CD4-positive, alpha-beta T cell (primary cell): ENCODE measurements at regions not wholly inside any gene's neighbourhood (a gene's known extent, or its start where the extent isn't known, plus 50 kb on each side); places are given as distances from the start of the nearest gene placed in this dataset.

Source experiments
- ATAC-seq: fragments of 200-7000 bp; cut with Tn5 transposase; one replicate; pipeline ENCODE4 v1.10.0; 2022; ENCODE audit warnings: mild to moderate bottlenecking; ENCODE audit not compliant: poor library complexity
- CTCF ChIA-PET: fragments of 350-600 bp; sonication (Branson Sonifier 250); formaldehyde crosslinking; loops from one replicate; lab custom pipeline; 2021; ENCODE audit warnings: antibody characterized with exemption, inconsistent platforms; lab: Charles Lee
- POLR2A ChIA-PET: fragments of 350-600 bp; sonication (Branson Sonifier 250); formaldehyde crosslinking; loops from one replicate; lab custom pipeline; 2021; ENCODE audit warnings: antibody characterized with exemption, inconsistent platforms; lab: Charles Lee
- DNase-seq, 14 experiments: peaks; one replicate each; pipeline ENCODE4 v3.0.0-alpha.2; 2013 to 2020; ENCODE audit warnings: mixed read lengths in 2 of 14
- H3K27ac ChIP-seq, 2 donors: one replicate each; pipeline versions ENCODE4 v1.5.1 to v1.7.0; 2013; ENCODE audit warnings: low read length in 2 of 2, low read depth in 1 of 2, mild to moderate bottlenecking in 1 of 2
- H3K27me3 ChIP-seq, 2 experiments: 1 replicate in 1 of 2; 2 replicates in 1 of 2; pipeline versions ENCODE4 v1.6.1 to v1.7.0; 2013; ENCODE audit warnings: low read length in 2 of 2, control low read depth in 1 of 2, mild to moderate bottlenecking in 1 of 2, moderate library complexity in 1 of 2; ENCODE audit not compliant: insufficient read depth in 2 of 2, control insufficient read depth in 1 of 2
- H3K36me3 ChIP-seq: one replicate; pipeline ENCODE4 v1.6.1; 2013; ENCODE audit warnings: low read length, control low read depth; ENCODE audit not compliant: insufficient read depth
- H3K4me1 ChIP-seq: one replicate; pipeline ENCODE4 v1.6.1; 2013; ENCODE audit warnings: low read length, control low read depth; ENCODE audit not compliant: insufficient read depth
- H3K4me3 ChIP-seq: one replicate; pipeline ENCODE4 v1.5.1; 2013; ENCODE audit warnings: mild to moderate bottlenecking, low read length, moderate library complexity
- H3K9me3 ChIP-seq, 2 experiments: 1 replicate in 1 of 2; 2 replicates in 1 of 2; pipeline versions ENCODE4 v1.6.1 to v1.7.0; 2013; ENCODE audit warnings: low read length in 2 of 2, mild to moderate bottlenecking in 2 of 2, control low read depth in 1 of 2, moderate library complexity in 1 of 2; ENCODE audit not compliant: control insufficient read depth in 1 of 2, insufficient read depth in 1 of 2
- H3K27ac Mint-ChIP-seq: one replicate; pipeline ENCODE4 v1.8.0; 2020; ENCODE audit warnings: mixed read lengths
- H3K27me3 Mint-ChIP-seq: one replicate; pipeline ENCODE4 v1.8.0; 2021; ENCODE audit warnings: mixed read lengths
- H3K36me3 Mint-ChIP-seq: one replicate; pipeline ENCODE4 v1.8.0; 2021; ENCODE audit warnings: low read depth, mixed read lengths
- H3K4me1 Mint-ChIP-seq: one replicate; pipeline ENCODE4 v1.8.0; 2021; ENCODE audit warnings: low read depth, mixed read lengths
- H3K4me3 Mint-ChIP-seq: one replicate; pipeline ENCODE4 v1.8.0; 2020; ENCODE audit warnings: mild to moderate bottlenecking, mixed read lengths
- H3K9me3 Mint-ChIP-seq: one replicate; pipeline ENCODE4 v1.8.0; 2020; ENCODE audit warnings: mixed read lengths
- intact Hi-C, 2 experiments: fragments of 100-400 bp; cut with DNase I in 1 of 2; cut with micrococcal nuclease in 1 of 2; formaldehyde crosslinking; loops; one replicate each; pipeline versions ENCODE4 v1.15.1 to v1.9.0; 2023 to 2025; cut with DNase I, micrococcal nuclease
- TF ChIP-seq, protein P1 (sequence below): fragments of 200-600 bp; IDR thresholded peaks from one replicate; pipeline ENCODE4 v1.8.0; 2022; ENCODE audit warnings: antibody characterized with exemption, mild to moderate bottlenecking

- TF ChIP-seq, protein P1, sequence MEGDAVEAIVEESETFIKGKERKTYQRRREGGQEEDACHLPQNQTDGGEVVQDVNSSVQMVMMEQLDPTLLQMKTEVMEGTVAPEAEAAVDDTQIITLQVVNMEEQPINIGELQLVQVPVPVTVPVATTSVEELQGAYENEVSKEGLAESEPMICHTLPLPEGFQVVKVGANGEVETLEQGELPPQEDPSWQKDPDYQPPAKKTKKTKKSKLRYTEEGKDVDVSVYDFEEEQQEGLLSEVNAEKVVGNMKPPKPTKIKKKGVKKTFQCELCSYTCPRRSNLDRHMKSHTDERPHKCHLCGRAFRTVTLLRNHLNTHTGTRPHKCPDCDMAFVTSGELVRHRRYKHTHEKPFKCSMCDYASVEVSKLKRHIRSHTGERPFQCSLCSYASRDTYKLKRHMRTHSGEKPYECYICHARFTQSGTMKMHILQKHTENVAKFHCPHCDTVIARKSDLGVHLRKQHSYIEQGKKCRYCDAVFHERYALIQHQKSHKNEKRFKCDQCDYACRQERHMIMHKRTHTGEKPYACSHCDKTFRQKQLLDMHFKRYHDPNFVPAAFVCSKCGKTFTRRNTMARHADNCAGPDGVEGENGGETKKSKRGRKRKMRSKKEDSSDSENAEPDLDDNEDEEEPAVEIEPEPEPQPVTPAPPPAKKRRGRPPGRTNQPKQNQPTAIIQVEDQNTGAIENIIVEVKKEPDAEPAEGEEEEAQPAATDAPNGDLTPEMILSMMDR = no peak
- Histone ChIP-seq H3K9me3 (no peaks in the 10 kb centered on the region), H3K27ac (no peak overlapping the region), H3K36me3 (no peaks in the 10 kb centered on the region), H3K27me3 (no peaks in the 10 kb centered on the region), H3K4me1 (no peaks in the 10 kb centered on the region), H3K4me3 (no peak overlapping the region)
- no peak overlapping the region for H3K4me3 Mint-ChIP-seq
- no peak overlapping the region for H3K27ac Mint-ChIP-seq
- H3K27me3 Mint-ChIP-seq = no peaks in the 10 kb centered on the region
- H3K4me1 Mint-ChIP-seq = no peaks in the 10 kb centered on the region
- POLR2A ChIA-PET = no interaction called here
- H3K36me3 Mint-ChIP-seq = no peaks in the 10 kb centered on the region
- ATAC-seq (no peak), DNase-seq (peak in 1 of 14 experiments; percentile 6)
- intact Hi-C loops = no loop called here
- CTCF ChIA-PET = no interaction called here
- peaks cover 2% of the 10 kb centered on the region for H3K9me3 Mint-ChIP-seq
These were observed 61.7 kb downstream of the KCNJ2 start for GRCh38 chr17:70230850-70231640.

- TF ChIP-seq, protein P1 = no peak
- intact Hi-C loops = no loop called here
These were observed 63.1 kb downstream of the KCNJ2 start for GRCh38 chr17:70232466-70232865.

DNA sequence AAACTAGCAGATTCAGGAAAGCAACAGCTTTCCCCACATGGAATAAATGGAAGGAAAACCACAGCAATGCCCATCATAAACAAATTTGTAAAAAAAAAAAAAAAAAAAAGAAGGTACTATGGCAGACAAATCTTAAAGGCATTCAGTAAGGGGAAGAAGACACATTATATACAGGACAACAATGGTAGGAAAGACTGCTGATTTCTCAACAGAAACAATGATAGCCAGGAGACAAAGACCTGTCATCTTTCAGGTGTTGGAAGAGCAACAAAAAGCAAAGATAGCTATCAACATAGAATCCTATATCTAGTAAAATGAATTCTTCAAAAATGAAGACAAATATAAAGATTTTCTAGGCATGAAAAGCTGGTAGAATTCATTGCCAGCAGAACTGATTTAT is 65.9 kb downstream of the KCNJ2 start:
- Histone ChIP-seq H3K4me1 (no peaks in the 10 kb centered on the region), H3K9me3 (no peaks in the 10 kb centered on the region), H3K27ac (no peak overlapping the region), H3K27me3 (no peaks in the 10 kb centered on the region), H3K36me3 (no peaks in the 10 kb centered on the region), H3K4me3 (no peak overlapping the region)
- no peaks in the 10 kb centered on the region for H3K27me3 Mint-ChIP-seq
- DNase-seq (no peak), ATAC-seq (no peak)
- POLR2A ChIA-PET = no interaction called here
- H3K36me3 Mint-ChIP-seq = no peaks in the 10 kb centered on the region
- H3K4me1 Mint-ChIP-seq = no peaks in the 10 kb centered on the region
- H3K9me3 Mint-ChIP-seq = peaks cover 12% of the 10 kb centered on the region
- H3K4me3 Mint-ChIP-seq = no peak overlapping the region
- intact Hi-C loops = no loop called here
- TF ChIP-seq, protein P1 = no peak
- no peak overlapping the region for H3K27ac Mint-ChIP-seq
- CTCF ChIA-PET = no interaction called here

More at GRCh38 chr17:70232466-70232865, 63.1 kb downstream of the KCNJ2 start:
- H3K36me3 ChIP-seq = no peaks in the 10 kb centered on the region
- no peak overlapping the region for H3K4me3 ChIP-seq
- CTCF ChIA-PET = no interaction called here
- H3K4me1 ChIP-seq = no peaks in the 10 kb centered on the region
- POLR2A ChIA-PET = no interaction called here
- peaks cover 8% of the 10 kb centered on the region for H3K9me3 Mint-ChIP-seq
- H3K9me3 ChIP-seq = no peaks in the 10 kb centered on the region
- H3K4me3 Mint-ChIP-seq = no peak overlapping the region
- H3K27me3 Mint-ChIP-seq = no peaks in the 10 kb centered on the region
- H3K27me3 ChIP-seq = no peaks in the 10 kb centered on the region
- no peaks in the 10 kb centered on the region for H3K4me1 Mint-ChIP-seq
- ATAC-seq = no peak
- H3K36me3 Mint-ChIP-seq = no peaks in the 10 kb centered on the region
- H3K27ac Mint-ChIP-seq = no peak overlapping the region
- no peak for DNase-seq
- H3K27ac ChIP-seq = no peak overlapping the region
